GM13976 (cell line): ENCODE measurements at regions not wholly inside any gene's neighbourhood (a gene's known extent, or its start where the extent isn't known, plus 50 kb on each side); places are given as distances from the start of the nearest gene placed in this dataset.

Experiments
- DNase-seq: peaks from one replicate; pipeline ENCODE4 v3.0.0; 2012; ENCODE audit warnings: low spot score
- in situ Hi-C: fragments of 300-500 bp; cut with MboI; formaldehyde crosslinking; loops from one replicate; pipeline ENCODE4 v1.12.0; 2022; ENCODE audit warnings: low sequenced_read_pairs, mixed read lengths, inconsistent platforms; ENCODE audit not compliant: unreplicated experiment
- TF ChIP-seq, protein P1 (sequence below): IDR thresholded peaks from 2 replicates; pipeline ENCODE4 v1.5.1; 2012; ENCODE audit warnings: borderline replicate concordance, mild to moderate bottlenecking; ENCODE audit not compliant: insufficient read depth; ENCODE audit errors: extremely low read depth, missing control alignments, control extremely low read depth

GRCh38 chr12:14138495-14138894 is 157.1 kb upstream of the GRIN2B start:
- no peak for DNase-seq
- in situ Hi-C loops = no loop called here
- TF ChIP-seq, protein P1, sequence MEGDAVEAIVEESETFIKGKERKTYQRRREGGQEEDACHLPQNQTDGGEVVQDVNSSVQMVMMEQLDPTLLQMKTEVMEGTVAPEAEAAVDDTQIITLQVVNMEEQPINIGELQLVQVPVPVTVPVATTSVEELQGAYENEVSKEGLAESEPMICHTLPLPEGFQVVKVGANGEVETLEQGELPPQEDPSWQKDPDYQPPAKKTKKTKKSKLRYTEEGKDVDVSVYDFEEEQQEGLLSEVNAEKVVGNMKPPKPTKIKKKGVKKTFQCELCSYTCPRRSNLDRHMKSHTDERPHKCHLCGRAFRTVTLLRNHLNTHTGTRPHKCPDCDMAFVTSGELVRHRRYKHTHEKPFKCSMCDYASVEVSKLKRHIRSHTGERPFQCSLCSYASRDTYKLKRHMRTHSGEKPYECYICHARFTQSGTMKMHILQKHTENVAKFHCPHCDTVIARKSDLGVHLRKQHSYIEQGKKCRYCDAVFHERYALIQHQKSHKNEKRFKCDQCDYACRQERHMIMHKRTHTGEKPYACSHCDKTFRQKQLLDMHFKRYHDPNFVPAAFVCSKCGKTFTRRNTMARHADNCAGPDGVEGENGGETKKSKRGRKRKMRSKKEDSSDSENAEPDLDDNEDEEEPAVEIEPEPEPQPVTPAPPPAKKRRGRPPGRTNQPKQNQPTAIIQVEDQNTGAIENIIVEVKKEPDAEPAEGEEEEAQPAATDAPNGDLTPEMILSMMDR = no peak

- TF ChIP-seq, protein P1 = no peak
- DNase-seq = no peak
- in situ Hi-C loops = no loop called here
Observed at GRCh38 chr12:14148489-14149270, 167.3 kb upstream of the GRIN2B start.

DNA sequence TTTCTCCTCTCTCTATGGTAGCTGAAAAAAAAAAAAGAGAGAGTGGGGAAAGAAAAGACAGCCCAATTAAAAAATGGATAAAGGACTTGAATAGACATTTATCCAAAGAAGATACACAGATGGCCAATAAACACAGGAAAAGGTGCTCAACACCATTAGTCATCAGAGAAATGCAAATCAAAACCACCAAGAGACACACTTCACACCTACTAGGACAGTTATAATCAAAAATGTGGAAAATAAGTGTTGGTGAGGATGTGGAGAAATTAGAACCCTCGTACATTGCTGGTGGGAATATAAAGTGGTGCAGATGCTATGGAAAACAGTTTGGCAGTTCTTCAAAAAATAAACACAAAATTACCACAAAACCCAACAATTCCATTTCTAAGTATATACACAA is 172.4 kb upstream of the GRIN2B start:
- in situ Hi-C loops = no loop called here
- TF ChIP-seq, protein P1 = no peak
- no peak for DNase-seq

- no peak for DNase-seq
- TF ChIP-seq, protein P1 = no peak
- in situ Hi-C loops = no loop called here
Observed at GRCh38 chr12:14156606-14157005, 175.2 kb upstream of the GRIN2B start.

DNA sequence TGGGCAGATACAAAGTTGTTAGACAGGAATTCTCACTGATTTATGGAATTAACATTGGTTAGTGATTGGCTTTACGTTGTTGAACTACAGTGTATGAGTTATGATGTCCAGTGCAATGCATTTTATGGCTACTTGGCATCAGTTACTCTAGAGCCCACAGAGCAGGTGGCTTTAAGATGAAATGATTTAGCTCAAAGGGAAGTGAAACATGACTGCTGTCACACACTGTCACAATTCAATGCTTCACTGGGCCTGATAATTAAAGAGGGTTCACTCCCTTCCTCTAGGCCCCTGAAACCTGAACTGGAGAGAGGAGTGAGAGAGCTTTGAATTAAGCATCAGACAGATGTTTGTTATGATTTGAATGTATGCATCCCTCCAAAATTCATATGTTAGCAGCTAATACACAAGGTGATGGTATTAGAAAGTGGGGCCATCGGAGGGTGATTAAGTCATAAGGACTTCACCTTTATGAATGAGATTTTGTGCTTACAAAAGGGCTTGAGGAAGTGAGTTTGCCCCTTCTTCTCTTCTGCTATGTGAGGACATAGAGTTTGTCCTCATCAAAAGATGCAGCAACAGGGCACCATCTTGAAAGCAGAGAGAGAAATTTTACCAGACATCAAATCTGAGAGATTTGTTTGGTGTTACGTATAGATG is 175.8 kb upstream of the GRIN2B start:
- in situ Hi-C loops = no loop called here
- TF ChIP-seq, protein P1 = no peak
- DNase-seq = peak; percentile 78

DNA sequence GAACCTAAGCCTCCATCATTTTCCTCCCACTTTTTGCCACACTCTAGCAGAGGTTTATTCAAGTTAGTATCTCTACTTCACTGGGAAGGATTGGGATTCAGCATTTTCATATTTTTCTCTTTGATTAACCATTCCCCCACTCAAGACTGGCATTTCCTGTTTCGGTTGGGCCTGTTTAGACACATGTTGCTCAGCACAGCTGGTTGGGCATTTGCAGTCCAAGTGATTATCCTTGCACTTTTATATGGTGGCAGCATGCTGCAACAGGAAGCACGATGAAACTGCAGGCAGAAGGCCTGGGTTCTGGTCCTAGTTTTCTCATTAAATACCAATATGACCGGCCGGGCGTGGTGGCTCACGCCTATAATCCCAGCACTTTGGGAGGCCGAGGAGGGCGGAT is 182.9 kb upstream of the GRIN2B start:
- no peak for DNase-seq
- TF ChIP-seq, protein P1 = no peak
- in situ Hi-C loops = loop anchor here (10.0 kb wide), 3 partner anchors 49 to 309 kb away; no protein-coding TSS in a partner anchor
